GM12872 (cell line): ENCODE measurements at regions not wholly inside any gene's neighbourhood (a gene's known extent, or its start where the extent isn't known, plus 50 kb on each side); places are given as distances from the start of the nearest gene placed in this dataset.

Source experiments
- CTCF ChIP-seq: IDR thresholded peaks from 3 replicates; pipeline ENCODE4 v1.5.1; 2011; ENCODE audit warnings: low read depth, mild to moderate bottlenecking, low read length, moderate library complexity; ENCODE audit not compliant: insufficient read depth

DNA sequence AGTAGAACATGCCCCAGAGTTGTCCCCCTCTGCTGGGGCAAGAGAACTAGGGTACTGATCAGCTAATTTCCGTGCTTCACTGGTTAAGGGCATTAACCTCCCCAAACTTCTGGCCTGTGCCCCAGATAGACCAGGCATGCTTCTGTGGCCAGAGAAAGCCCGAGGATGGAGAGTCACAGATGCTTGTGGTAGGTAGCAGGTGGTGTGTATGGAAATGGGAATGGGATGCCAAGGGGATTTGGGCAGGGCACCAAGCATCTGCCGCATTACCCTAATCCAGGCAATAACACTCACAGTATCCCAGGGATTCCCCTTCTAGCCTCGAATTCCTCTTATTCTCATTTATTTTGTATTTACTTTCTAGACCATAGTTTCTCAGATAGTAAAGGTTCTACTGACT is 124.8 kb upstream of the KLF12 start:
- no peak for TF ChIP-seq CTCF

- no peak for TF ChIP-seq CTCF
These were observed 122.8 kb upstream of the KLF12 start for GRCh38 chr13:74256969-74257368.

DNA sequence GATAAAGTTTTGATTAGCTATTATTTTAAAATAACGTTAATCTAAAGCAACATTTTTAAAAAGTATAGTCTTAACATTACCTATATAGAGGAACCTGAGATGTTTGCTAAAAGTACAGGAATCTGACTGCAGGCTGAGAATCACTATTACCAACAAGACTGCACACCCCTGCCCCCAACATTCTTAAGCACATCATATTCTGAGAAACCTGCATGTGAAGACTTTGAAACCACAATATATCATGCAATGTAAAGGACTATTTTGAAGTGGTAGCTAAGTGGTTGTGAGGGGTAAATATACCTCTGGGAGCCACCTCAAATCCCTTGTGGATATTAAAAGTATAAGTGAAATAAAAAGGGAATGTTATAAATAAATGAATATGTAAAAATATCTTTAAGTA is 119.0 kb upstream of the KLF12 start:
- no peak for TF ChIP-seq CTCF

DNA sequence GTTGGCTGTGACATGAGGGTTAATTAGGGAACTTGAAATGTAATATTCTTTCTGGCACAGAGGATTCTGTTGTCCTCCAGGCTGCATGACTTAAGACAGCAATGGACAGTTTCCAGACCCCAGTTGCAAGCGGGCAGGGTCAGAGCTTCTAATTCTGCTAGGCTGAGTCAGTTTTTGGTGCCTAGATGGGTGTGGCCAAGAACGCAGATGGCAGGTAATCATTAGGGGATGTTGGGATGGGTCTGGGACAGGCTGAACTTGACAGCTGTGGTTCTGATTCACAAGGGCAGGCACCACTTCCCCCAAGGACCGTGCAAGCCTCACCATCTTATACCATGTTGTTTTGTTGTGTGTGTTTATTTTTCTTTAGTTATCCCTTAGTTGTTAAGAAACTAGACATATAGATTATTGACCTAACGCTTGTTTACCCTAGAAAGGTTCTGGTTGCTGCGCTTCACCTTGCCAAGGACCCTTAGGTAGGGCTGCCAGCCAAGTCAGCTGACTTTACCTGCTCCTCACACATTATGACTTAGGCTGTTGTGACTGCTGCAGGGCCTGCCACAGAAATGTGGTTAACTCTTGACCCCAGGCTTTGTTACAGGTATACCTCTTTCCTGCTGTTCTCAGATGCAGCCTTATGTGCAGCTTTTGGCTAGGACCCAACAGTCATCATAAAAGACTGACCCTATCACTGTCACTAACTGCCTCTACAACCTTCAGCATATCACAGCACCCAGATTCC is 117.7 kb upstream of the KLF12 start:
- TF ChIP-seq CTCF, result no peak

- TF ChIP-seq CTCF, result no peak
These were observed 116.6 kb upstream of the KLF12 start for GRCh38 chr13:74250738-74251190.

DNA sequence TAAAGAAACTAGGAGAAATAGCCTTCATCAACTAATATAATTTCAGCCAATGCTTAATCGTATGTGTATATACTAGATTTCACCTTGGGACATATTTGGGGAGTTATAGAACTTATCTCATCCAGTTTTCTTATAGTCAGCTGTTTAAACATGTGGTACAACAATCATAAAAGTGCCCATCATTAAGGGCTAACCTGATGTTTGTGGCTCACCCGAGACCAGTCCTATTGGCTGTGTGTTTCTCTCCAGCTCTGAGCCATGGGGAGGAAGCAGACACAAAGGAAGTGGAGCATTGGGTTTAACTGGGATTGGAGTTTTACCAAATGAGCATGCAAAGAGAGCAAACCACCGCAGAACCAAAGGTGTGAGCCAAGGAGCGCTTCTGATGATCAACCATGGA is 114.3 kb upstream of the KLF12 start:
- no peak for TF ChIP-seq CTCF

DNA sequence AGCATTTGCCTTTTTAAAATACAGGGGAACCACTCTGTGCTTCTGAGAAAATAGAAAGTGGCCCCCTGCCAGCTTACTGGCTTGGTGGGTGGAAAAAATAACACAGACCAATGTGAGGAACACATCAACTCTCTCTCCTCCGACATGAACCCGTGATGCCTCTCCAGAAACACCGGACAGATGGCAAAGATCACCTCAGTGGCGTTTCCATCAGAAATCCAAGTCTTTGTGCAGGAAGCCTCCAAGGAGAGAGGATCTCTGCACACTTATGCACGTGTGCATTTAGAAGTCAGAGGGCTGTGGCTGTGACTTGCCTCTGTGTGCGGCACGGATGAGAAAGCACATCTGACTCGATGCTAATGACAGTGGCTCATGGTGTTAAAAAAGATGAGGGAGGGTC is 112.3 kb upstream of the KLF12 start:
- TF ChIP-seq CTCF, result no peak
